ENCODE measurements at regions not wholly inside any gene's neighbourhood (a gene's known extent, or its start where the extent isn't known, plus 50 kb on each side); places are given as distances from the start of the nearest gene placed in this dataset.

- Histone ChIP-seq H3K4me3 (no peak overlapping the region), H3K36me3 (no peaks in the 10 kb centered on the region), H3K27ac (no peak overlapping the region), H3K27me3 (no peaks in the 10 kb centered on the region), H3K9me3 (no peaks in the 10 kb centered on the region), H3K4me1 (peaks cover 0 to 5% (median 0%) of the 10 kb centered on the region in 4 donors)
- 93 to 100% (median 97%) methylated on average over 5 to 6 of the region's 6 CpGs for WGBS, 5 donors
- TF ChIP-seq CTCF (IDR thresholded peaks at IDR 0.05), result no peak
- TF ChIP-seq POLR2A (IDR thresholded peaks at IDR 0.05), result no peak
- TF ChIP-seq EP300 (IDR thresholded peaks at IDR 0.05), result no peak
- TF ChIP-seq POLR2AphosphoS5 (IDR thresholded peaks at IDR 0.05), result no peak
- no peak for DNase-seq
- intact Hi-C loops (cut with DNase I; ENCODE audit: low total_unique reads), result no loop called here
Measured at GRCh38 chr6:63392092-63392724, 72.4 kb upstream of the LGSN start.

DNA sequence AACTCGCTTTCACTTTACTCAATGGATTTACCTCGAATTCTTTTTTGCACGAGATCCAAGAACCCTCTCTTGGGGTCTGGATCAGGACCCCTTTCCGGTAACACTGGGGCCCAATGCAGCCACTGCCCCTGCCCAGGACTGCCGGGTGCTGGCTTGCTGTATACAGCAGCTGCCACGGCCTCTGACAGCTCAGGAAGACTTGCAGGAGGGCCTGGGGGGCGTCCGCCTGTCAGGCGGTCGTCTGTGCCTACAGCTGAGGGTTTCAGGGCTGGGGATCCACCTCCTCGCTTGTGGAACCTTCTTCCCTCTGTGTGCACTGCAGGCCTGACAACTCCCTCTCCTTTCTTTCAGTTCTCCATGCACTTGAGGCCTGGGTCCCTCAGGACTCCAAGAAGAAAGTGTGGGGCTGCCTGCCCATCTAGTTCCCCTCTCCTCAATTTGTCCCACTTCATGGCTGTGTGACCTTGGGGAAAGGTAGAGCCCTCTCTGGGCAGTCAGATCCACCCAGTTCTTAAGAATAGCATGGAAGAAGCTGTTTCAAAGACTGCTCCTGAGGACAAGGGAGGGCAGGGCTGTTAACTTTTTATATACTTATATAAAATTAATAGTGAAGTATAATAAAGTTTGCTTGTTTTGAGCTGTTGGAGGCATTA, 75.0 kb upstream of the LGSN start:
- H3K9me3 ChIP-seq, result no peaks in the 10 kb centered on the region
- intact Hi-C loops (cut with DNase I; ENCODE audit: low total_unique reads), result no loop called here
- TF ChIP-seq POLR2AphosphoS5 (IDR thresholded peaks at IDR 0.05), result no peak
- no peak for TF ChIP-seq POLR2A (IDR thresholded peaks at IDR 0.05)
- no peak for TF ChIP-seq EP300 (IDR thresholded peaks at IDR 0.05)
- TF ChIP-seq CTCF (IDR thresholded peaks at IDR 0.05), result no peak
- peaks cover 0 to 5% (median 0%) of the 10 kb centered on the region in 4 donors for H3K4me1 ChIP-seq
- H3K27ac ChIP-seq, result no peak overlapping the region
- no peaks in the 10 kb centered on the region for H3K36me3 ChIP-seq
- DNase-seq, result no peak
- 78 to 90% (median 88%) methylated on average over 11 of the region's 11 CpGs for WGBS, 5 donors
- H3K4me3 ChIP-seq, result no peak overlapping the region
- no peaks in the 10 kb centered on the region for H3K27me3 ChIP-seq

- Histone ChIP-seq H3K27me3 (no peaks in the 10 kb centered on the region), H3K27ac (no peak overlapping the region), H3K4me1 (peaks cover 0 to 5% (median 0%) of the 10 kb centered on the region in 4 donors), H3K4me3 (no peak overlapping the region), H3K9me3 (no peaks in the 10 kb centered on the region), H3K36me3 (no peaks in the 10 kb centered on the region)
- intact Hi-C loops (cut with DNase I; ENCODE audit: low total_unique reads), result no loop called here
- DNase-seq, result no peak
- WGBS, 5 donors, result 75 to 94% (median 82%) methylated on average over 3 of the region's 3 CpGs
- TF ChIP-seq POLR2AphosphoS5 (IDR thresholded peaks at IDR 0.05), result no peak
- TF ChIP-seq EP300 (IDR thresholded peaks at IDR 0.05), result no peak
- TF ChIP-seq CTCF (IDR thresholded peaks at IDR 0.05), result no peak
- no peak for TF ChIP-seq POLR2A (IDR thresholded peaks at IDR 0.05)
Measured at GRCh38 chr6:63395381-63395780, 75.6 kb upstream of the LGSN start.

DNA sequence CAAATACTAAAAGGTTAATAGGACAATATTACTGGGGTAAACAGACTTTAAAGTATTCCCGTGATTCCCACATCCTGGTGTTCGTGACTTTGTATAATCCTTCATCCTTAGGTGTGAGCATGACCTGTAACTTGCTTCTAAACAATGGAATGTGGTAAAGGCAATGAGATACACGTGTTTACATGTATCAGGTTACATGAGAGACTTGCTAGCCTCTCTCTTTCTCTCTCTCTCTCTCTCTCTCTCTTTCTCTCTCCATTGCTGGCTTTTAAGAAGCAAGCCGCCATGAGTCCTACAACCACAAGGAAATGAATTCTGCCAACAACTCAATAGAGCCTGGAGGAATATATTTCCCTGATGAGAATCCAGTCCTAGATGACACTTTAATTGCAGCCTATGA, 83.9 kb upstream of the LGSN start:
- Histone ChIP-seq H3K4me3 (no peak overlapping the region), H3K27ac (no peak overlapping the region), H3K27me3 (no peaks in the 10 kb centered on the region), H3K36me3 (no peaks in the 10 kb centered on the region), H3K9me3 (no peaks in the 10 kb centered on the region), H3K4me1 (no peaks in the 10 kb centered on the region)
- TF ChIP-seq POLR2A (IDR thresholded peaks at IDR 0.05), result no peak
- no peak for TF ChIP-seq CTCF (IDR thresholded peaks at IDR 0.05)
- TF ChIP-seq EP300 (IDR thresholded peaks at IDR 0.05), result no peak
- TF ChIP-seq POLR2AphosphoS5 (IDR thresholded peaks at IDR 0.05), result no peak
- intact Hi-C loops (cut with DNase I; ENCODE audit: low total_unique reads), result no loop called here
- DNase-seq, result no peak
- 35 to 53% (median 42%) methylated on average over 4 of the region's 4 CpGs for WGBS, 5 donors

Measured in stomach (tissue), 8 donors.